HG03175 (cell line): ENCODE measurements at regions not wholly inside any gene's neighbourhood (a gene's known extent, or its start where the extent isn't known, plus 50 kb on each side); places are given as distances from the start of the nearest gene placed in this dataset.

Experiments
- ATAC-seq: cut with Tn5 transposase; IDR thresholded peaks from one replicate; pipeline ENCODE4 v1.9.1; 2021; ENCODE audit warnings: mild to moderate bottlenecking, moderate library complexity; ENCODE audit not compliant: unreplicated experiment

- ATAC-seq, result no peak
Measured at GRCh38 chr10:4316161-4316810, 509.7 kb upstream of the AKR1E2 start.

- no peak for ATAC-seq
Measured at GRCh38 chr10:4315551-4315950, 510.5 kb upstream of the AKR1E2 start.

GRCh38 chr10:4313051-4313450 lies 513.0 kb upstream of the AKR1E2 start:
- ATAC-seq, result no peak

GRCh38 chr10:4312051-4312835 lies 513.8 kb upstream of the AKR1E2 start:
- ATAC-seq, result no peak

- no peak for ATAC-seq
Measured at GRCh38 chr10:4310172-4310571, 515.8 kb upstream of the AKR1E2 start.

- no peak for ATAC-seq
Measured at GRCh38 chr10:4307910-4308309, 518.1 kb upstream of the AKR1E2 start.

GRCh38 chr10:4306871-4307270 lies 519.1 kb upstream of the AKR1E2 start:
- ATAC-seq, result no peak

GRCh38 chr10:4303045-4303444 lies 518.0 kb upstream of the KLF6 start:
- no peak for ATAC-seq

- ATAC-seq, result no peak
Measured at GRCh38 chr10:4301291-4302045, 516.5 kb upstream of the KLF6 start.

GRCh38 chr10:4296161-4296560 lies 511.2 kb upstream of the KLF6 start:
- no peak for ATAC-seq

GRCh38 chr10:4294996-4295792 lies 510.2 kb upstream of the KLF6 start:
- no peak for ATAC-seq

GRCh38 chr10:4294271-4294670 lies 509.3 kb upstream of the KLF6 start:
- no peak for ATAC-seq

GRCh38 chr10:4291990-4292389 lies 507.0 kb upstream of the KLF6 start:
- no peak for ATAC-seq

GRCh38 chr10:4285121-4285520 lies 500.1 kb upstream of the KLF6 start:
- ATAC-seq, result no peak

- ATAC-seq, result no peak
Measured at GRCh38 chr10:4283846-4284610, 499.0 kb upstream of the KLF6 start.

- no peak for ATAC-seq
Measured at GRCh38 chr10:4282496-4282895, 497.5 kb upstream of the KLF6 start.

GRCh38 chr10:4281190-4281825 lies 496.3 kb upstream of the KLF6 start:
- ATAC-seq, result no peak

- no peak for ATAC-seq
Measured at GRCh38 chr10:4280461-4281189, 495.6 kb upstream of the KLF6 start.

GRCh38 chr10:4279655-4280054 lies 494.6 kb upstream of the KLF6 start:
- no peak for ATAC-seq
